ENCODE measurements at regions not wholly inside any gene's neighbourhood (a gene's known extent, or its start where the extent isn't known, plus 50 kb on each side); places are given as distances from the start of the nearest gene placed in this dataset.
A peak's percentile ranks its signal among the peaks of the same experiment; 100 is the strongest.

GRCh38 chr5:128665747-128666355 lies 127.8 kb upstream of the FBN2 start:
- FAIRE-seq (no peak), DNase-seq (ENCODE audit: insufficient read length, low spot score) (no peak)

GRCh38 chr5:128667152-128667551 lies 129.1 kb upstream of the FBN2 start:
- FAIRE-seq (no peak), DNase-seq (ENCODE audit: insufficient read length, low spot score) (no peak)

DNA sequence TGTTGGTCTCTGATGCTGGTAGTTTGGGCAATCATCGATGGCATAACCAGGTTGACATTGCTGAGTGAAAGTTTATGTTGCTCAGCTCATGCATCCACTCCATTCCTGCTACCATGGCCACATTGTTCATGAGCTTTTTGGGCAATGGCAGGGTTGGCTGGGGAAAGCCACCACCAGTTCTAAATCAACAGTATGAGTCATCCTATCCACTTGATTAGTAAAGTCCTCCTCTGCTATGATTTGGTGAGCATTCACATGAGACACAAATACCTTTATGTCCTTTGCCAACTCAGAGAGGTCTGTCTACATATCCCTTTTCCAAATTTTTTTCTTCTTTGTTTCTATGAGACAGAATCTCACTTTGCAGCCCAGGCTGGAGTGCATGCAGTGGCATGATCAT lies 129.7 kb upstream of the FBN2 start:
- DNase-seq (ENCODE audit: insufficient read length, low spot score) (no peak), FAIRE-seq (peak; percentile 42)

GRCh38 chr5:128668921-128669320 lies 130.9 kb upstream of the FBN2 start:
- no peak for DNase-seq (ENCODE audit: insufficient read length, low spot score)
- no peak for FAIRE-seq

DNA sequence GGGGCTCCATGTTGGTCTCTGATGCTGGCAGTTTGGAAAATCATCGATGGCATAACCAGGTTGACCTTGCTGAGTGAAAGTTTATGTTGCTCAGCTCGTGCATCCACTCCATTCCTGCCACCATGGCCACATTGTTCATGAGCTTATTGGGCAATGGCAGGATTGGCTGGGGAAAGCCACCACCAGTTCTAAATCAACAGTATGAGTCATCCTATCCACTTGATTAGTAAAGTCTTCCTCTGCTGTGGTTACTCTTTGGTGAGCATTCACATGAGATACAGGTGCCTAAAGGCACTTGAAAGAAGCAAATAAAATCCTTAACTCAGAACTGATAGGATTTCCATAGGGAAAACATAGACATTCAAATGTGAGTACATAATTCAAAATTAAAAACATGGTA lies 131.8 kb upstream of the FBN2 start:
- peak; percentile 48 for FAIRE-seq
- DNase-seq (ENCODE audit: insufficient read length, low spot score), result no peak

DNA sequence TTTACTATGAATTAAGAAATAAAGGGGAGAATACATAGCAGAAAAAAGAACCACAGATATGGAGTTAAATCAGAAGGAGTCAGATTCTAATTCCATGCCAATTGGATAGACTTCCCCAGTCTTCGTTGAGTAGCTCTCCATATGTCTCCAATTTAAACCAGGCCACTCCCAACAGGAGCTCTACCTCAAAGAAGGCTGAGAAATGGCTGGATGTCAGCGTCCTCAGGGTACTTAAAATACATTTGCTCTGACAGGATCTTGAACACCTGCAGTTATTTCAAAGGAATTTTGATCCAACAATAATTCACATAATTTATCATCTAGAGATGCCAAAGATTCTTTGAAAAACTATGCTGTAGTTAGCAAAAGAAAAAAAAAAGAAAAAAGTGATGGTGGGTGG lies 133.9 kb upstream of the FBN2 start:
- peak; percentile 4 for DNase-seq (ENCODE audit: insufficient read length, low spot score)
- FAIRE-seq, result no peak

DNA sequence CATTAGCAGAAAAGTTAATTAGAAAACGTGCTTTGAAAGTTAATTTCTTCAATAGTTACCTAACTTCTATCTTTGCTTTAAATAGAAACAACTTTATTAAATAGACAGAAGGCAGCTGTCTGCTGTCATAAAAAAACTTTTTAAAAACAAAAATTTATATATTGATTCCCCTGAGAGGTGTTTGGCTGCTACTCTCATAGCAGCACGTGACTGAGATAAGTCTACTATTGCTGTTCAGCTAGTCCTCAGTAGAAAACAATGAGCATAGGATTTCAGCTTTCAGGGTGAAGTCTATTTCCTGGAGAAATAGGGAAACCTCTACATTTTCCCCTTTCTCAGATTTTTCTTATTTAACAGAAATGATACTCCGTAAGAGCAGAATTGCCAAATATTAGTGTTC lies 135.0 kb upstream of the FBN2 start:
- no peak for DNase-seq (ENCODE audit: insufficient read length, low spot score)
- no peak for FAIRE-seq

DNA sequence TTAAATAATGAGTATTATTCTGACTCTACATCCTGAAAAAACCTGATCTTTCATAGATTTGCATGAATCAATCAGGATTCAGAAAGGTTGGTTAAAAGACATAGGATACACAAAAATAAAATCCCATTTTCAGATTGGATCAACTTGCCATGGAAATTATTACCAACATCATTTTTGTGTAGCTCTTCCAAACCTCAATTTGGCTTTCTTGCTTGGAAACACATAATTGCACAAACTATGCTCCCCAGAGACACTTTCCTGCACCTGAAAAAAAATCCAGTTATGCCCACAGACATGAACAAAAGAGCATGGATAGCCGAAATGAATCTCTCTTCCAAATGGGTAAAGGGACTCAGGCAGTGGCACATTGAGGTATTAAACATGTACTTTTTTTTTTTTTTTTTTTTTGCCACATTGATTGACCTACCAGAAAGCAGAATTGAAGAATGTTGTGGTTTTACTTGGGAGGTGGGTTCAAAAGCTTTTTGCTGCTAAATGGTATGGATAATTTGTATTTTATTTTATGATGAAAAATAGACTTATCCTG lies 135.4 kb upstream of the FBN2 start:
- FAIRE-seq (no peak), DNase-seq (ENCODE audit: insufficient read length, low spot score) (no peak)

DNA sequence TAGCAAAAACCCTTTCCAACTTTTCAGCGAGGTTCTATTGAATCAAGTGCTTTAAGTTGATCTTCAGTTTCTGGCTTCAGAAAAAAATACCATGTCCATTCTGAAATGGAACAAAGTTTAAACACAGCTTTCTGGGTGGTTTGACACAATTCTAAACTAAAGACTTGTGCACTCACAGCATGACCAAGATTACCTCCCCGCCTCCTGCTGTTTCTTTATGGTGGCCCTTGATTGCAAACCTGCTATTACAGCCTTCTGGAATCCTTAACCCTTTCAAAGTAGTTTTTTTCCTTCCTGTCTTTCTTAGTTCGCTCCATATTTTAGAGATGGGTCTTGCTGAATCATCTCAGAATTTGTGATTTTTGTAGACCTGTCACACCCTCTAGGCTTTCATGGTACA lies 135.9 kb upstream of the FBN2 start:
- FAIRE-seq (no peak), DNase-seq (ENCODE audit: insufficient read length, low spot score) (no peak)

GRCh38 chr5:128674837-128675446 lies 136.9 kb upstream of the FBN2 start:
- DNase-seq (ENCODE audit: insufficient read length, low spot score) (peak; percentile 54), FAIRE-seq (peak; percentile 48)

DNA sequence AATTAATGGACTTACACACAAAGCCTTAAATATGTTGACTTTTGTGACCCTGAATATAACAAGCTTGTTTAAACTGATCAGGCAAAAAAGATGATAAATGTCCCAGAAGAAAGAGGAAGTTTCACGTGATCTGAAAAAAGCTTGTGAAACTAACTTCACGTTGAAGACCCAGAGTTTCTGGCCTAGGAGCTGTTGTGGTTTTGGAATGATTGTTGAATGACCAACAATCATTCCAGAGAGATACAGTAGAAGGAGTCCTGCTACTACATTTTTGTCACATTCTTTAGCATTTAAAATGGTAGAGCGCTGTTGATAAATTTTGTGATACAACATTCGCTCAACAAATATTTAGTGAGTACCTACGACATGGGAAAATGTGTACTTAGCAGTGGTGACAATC lies 143.1 kb upstream of the FBN2 start:
- no peak for DNase-seq (ENCODE audit: insufficient read length, low spot score)
- FAIRE-seq, result no peak

DNA sequence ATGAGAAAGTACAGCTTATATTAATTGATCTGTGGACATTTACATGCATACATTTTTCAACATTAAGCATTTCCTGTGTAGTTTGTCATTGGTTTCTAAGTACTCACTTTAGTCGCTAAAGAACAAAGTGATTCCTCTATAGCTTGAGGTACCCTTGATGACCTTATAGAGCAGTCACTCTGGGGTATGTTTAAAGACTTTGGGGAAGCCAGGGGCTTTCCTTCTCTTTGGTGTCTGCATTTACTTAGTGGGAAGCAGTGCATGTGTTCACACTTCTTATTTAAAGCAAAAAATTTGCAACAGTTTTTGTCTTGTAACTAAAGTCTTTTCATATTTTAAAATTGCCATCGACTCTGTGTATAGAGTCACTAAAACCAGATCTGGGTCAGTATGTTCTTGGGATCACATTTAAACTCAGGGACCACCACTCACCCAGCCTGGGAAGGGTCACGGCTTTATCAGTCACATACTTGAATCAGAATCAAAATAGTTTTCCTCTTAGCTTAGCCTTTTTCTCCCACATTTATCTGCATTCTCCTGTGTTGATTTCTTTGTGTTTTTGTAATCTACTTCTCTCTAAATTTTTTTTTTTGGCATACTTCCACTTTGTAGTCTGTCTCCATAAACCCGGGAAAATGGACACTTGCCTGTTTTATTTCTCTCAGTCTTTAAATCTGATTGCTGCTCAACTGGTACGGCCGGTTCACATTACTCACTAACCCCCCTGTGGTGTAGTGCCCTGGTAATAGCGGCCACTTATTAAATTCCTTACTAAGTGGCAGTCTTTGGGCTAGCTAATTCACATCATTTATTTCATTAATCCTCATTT lies 143.9 kb upstream of the FBN2 start:
- DNase-seq (ENCODE audit: insufficient read length, low spot score) (no peak), FAIRE-seq (no peak)

GRCh38 chr5:128682669-128683068 lies 144.6 kb upstream of the FBN2 start:
- FAIRE-seq (no peak), DNase-seq (ENCODE audit: insufficient read length, low spot score) (no peak)

DNA sequence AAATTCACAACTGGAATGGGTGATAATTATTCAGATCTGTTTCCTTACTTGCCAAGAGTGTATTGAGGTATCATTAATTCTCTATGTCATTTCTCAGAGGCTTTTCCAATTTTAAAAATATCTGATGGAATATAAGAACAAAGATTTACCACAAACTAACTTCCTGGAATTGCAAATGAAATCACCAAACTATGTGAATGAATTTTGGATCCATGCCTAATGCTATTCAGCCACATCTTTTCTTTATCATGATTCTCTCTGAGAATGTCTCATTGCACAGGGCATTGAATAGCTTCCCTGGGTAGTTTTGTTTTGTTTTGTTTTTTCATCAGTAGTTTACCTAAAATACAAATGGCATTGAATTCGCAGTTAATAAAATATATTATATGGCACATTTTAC lies 146.9 kb upstream of the FBN2 start:
- no peak for DNase-seq (ENCODE audit: insufficient read length, low spot score)
- FAIRE-seq, result no peak

DNA sequence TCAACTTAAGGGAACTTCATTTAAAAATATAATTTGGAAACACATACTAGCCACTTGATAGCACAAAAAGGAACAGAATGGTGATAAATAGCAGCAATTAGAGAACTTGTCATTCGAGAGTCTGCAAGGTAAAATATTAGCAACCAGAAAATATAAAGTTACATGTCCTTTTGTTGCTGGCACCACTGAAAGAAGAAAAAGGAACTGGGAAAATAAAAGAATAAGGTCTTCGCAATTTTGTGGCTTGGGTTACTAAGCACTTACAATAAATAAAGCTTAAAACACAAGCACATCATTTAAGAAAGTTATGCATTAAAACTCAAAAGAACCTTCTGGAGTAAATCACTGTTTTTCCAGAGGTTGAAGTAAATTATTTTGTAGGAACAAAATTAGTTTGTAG lies 149.9 kb upstream of the FBN2 start:
- no peak for DNase-seq (ENCODE audit: insufficient read length, low spot score)
- FAIRE-seq, result no peak

- no peak for DNase-seq (ENCODE audit: insufficient read length, low spot score)
These were observed 155.7 kb upstream of the FBN2 start for GRCh38 chr5:128693764-128694163.

GRCh38 chr5:128695791-128696530 lies 157.9 kb upstream of the FBN2 start:
- FAIRE-seq, result no peak
- no peak for DNase-seq (ENCODE audit: insufficient read length, low spot score)

More at GRCh38 chr5:128693764-128694163, 155.7 kb upstream of the FBN2 start:
- FAIRE-seq, result no peak

DNA sequence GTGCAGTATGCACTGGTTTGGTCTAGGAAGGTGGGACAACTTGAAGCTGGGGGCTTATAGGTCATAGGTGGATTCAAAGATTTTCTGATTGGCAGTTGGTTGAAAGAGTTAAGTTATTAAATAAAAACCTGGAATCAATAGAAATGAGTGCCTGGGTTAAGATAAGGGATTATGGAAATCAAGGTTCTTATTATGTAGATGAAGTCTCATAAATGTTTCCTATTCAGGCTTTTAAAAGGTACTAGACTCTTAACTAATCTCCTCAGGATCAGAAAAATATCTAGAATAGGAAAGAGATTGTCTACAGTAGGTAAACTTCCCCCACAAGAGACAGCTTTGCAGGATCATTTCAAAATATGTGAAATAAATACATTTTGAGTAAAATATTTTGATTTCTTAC lies 163.3 kb upstream of the FBN2 start:
- FAIRE-seq (no peak), DNase-seq (ENCODE audit: insufficient read length, low spot score) (no peak)

- no peak for FAIRE-seq
- no peak for DNase-seq (ENCODE audit: insufficient read length, low spot score)
These were observed 165.3 kb upstream of the FBN2 start for GRCh38 chr5:128703322-128703721.

GRCh38 chr5:128706269-128706668 lies 168.2 kb upstream of the FBN2 start:
- no peak for FAIRE-seq
- no peak for DNase-seq (ENCODE audit: insufficient read length, low spot score)

DNA sequence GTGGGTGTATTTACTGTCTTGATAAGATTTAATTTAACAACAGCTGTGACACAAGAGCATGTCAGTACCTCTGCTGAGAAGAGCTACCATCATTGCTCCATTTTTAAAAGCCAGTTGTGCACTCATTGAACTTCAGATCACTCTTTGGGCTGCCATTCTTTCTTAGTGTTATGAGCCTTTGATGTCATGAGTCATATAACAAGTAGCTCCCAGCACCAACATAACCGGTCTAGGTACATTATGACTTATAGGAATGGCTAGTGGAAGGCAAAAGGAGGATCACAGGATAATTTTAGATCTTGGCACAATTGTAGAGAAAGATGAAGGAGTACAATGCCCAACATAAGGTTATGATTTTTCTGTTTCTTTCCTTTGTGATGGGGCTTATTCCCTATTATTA lies 170.8 kb upstream of the FBN2 start:
- FAIRE-seq (no peak), DNase-seq (ENCODE audit: insufficient read length, low spot score) (no peak)
